ENCODE measurements at regions not wholly inside any gene's neighbourhood (a gene's known extent, or its start where the extent isn't known, plus 50 kb on each side); places are given as distances from the start of the nearest gene placed in this dataset.

DNA sequence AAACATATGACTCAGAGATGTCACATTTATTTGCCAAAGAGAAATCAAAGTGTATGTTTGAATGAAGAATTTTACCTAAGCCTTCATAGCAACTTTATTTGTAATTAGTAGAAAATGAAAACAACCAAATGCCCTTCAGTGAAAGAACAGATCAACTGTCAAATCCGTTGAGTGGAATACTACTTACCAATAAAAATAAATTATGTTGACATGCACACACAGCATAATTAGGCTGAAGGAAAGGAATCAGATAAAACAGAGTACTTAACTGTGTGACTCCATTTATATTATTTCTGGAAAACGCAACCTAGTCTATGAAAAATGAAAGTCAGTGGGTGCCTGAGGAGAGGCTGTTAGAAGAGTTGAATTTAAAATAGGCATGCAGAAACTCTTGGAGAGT is 1034.6 kb upstream of the PCDH9 start:
- TF ChIP-seq, protein P1, sequence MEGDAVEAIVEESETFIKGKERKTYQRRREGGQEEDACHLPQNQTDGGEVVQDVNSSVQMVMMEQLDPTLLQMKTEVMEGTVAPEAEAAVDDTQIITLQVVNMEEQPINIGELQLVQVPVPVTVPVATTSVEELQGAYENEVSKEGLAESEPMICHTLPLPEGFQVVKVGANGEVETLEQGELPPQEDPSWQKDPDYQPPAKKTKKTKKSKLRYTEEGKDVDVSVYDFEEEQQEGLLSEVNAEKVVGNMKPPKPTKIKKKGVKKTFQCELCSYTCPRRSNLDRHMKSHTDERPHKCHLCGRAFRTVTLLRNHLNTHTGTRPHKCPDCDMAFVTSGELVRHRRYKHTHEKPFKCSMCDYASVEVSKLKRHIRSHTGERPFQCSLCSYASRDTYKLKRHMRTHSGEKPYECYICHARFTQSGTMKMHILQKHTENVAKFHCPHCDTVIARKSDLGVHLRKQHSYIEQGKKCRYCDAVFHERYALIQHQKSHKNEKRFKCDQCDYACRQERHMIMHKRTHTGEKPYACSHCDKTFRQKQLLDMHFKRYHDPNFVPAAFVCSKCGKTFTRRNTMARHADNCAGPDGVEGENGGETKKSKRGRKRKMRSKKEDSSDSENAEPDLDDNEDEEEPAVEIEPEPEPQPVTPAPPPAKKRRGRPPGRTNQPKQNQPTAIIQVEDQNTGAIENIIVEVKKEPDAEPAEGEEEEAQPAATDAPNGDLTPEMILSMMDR (IDR thresholded peaks at IDR 0.05; ENCODE audit: low read depth, low read length, poor library complexity, severe bottlenecking): no peak
- no peak for TF ChIP-seq EZH2phosphoT487 (IDR thresholded peaks at IDR 0.05; ENCODE audit: borderline replicate concordance, low read length)

All from DOHH2 (cell line).